ENCODE measurements at regions not wholly inside any gene's neighbourhood (a gene's known extent, or its start where the extent isn't known, plus 50 kb on each side); places are given as distances from the start of the nearest gene placed in this dataset.

DNA sequence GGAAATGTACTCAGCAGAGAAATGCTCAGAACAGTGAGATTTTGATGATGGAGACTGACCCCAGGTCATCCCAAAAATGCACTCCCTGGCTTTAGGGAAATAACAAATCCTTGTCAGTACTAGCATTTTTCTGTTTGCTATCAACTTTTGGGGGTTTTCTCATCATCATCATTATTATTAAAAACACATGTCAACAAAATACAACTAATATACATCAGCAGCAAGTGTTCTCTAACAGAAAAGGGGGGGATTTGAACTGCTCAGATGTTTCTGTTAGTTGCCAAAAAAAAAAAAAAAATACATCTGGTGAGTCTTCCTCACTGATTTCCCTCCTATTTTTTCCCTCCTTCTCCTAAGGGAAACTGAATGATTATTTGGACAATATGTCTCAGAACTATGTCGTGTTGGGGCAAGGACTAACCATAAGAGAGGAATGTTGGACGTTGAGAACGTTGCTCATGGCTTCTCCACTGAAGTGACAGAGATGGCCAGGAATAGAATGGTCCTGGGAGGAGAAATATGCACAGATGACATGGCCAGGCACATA, 230.0 kb upstream of the MCTP2 start:
- Histone ChIP-seq H3K27me3 (no peaks in the 10 kb centered on the region), H3K27ac (peak overlapping the region in 1 of 4 donors; percentile 29)
- DNase-seq = no peak

GRCh38 chr15:94000606-94001005, 230.8 kb upstream of the MCTP2 start:
- H3K27ac ChIP-seq = peak overlapping the region in 1 of 4 donors; percentile 29
- TF ChIP-seq POLR2A (IDR thresholded peaks at IDR 0.05) (no peak), CTCF (IDR thresholded peaks at IDR 0.05) (no peak)
- 79 to 84% methylated on average over 5 of the region's 5 CpGs for WGBS, 2 donors
- H3K9me3 ChIP-seq = no peaks in the 10 kb centered on the region
- no peaks in the 10 kb centered on the region for H3K27me3 ChIP-seq
- intact Hi-C loops (cut with DNase I) = no loop called here
- DNase-seq = no peak
- peaks cover 0 to 34% (median 16%) of the 10 kb centered on the region in 3 donors for H3K4me1 ChIP-seq
- H3K36me3 ChIP-seq = no peaks in the 10 kb centered on the region
- no peak overlapping the region for H3K4me3 ChIP-seq

More for the DNA sequence above, 230.0 kb upstream of the MCTP2 start:
- intact Hi-C loops (cut with DNase I) = no loop called here
- no peak overlapping the region for H3K4me3 ChIP-seq
- peaks cover 0 to 32% (median 16%) of the 10 kb centered on the region in 3 donors for H3K4me1 ChIP-seq
- H3K36me3 ChIP-seq = no peaks in the 10 kb centered on the region
- H3K9me3 ChIP-seq = no peaks in the 10 kb centered on the region
- WGBS, 2 donors = 18 to 22% methylated on average over 3 of the region's 3 CpGs
- TF ChIP-seq POLR2A (IDR thresholded peaks at IDR 0.05) (no peak), CTCF (IDR thresholded peaks at IDR 0.05) (no peak)

- no peak for DNase-seq
- TF ChIP-seq CTCF (IDR thresholded peaks at IDR 0.05) = peak in 5 of 6 experiments; percentile 50 to 76 (median 69)
- TF ChIP-seq POLR2A (IDR thresholded peaks at IDR 0.05) = no peak
- H3K27ac ChIP-seq = no peak overlapping the region
- H3K4me3 ChIP-seq = no peak overlapping the region
- no peaks in the 10 kb centered on the region for H3K36me3 ChIP-seq
- H3K4me1 ChIP-seq = peaks cover 0 to 29% (median 0%) of the 10 kb centered on the region in 3 donors
- intact Hi-C loops (cut with DNase I) = loop anchor here (5.0 kb wide), 1 partner anchor 120 kb away; no protein-coding TSS in a partner anchor
- no peaks in the 10 kb centered on the region for H3K27me3 ChIP-seq
- WGBS, 2 donors = 59 to 63% methylated on average over 6 of the region's 6 CpGs
- no peaks in the 10 kb centered on the region for H3K9me3 ChIP-seq
Observed at GRCh38 chr15:93997071-93997658, 234.2 kb upstream of the MCTP2 start.

GRCh38 chr15:93989440-93989998, 241.8 kb upstream of the MCTP2 start:
- Histone ChIP-seq H3K9me3 (no peaks in the 10 kb centered on the region), H3K36me3 (no peaks in the 10 kb centered on the region), H3K4me1 (peaks cover 0 to 32% (median 3%) of the 10 kb centered on the region in 3 donors), H3K27me3 (no peaks in the 10 kb centered on the region), H3K27ac (peak overlapping the region in 2 of 4 donors; percentile 3 to 15), H3K4me3 (no peak overlapping the region)
- intact Hi-C loops (cut with DNase I) = no loop called here
- no peak for DNase-seq
- 33 to 59% methylated on average over 4 of the region's 4 CpGs for WGBS, 2 donors
- TF ChIP-seq POLR2A (IDR thresholded peaks at IDR 0.05) (no peak), CTCF (IDR thresholded peaks at IDR 0.05) (no peak)

DNA sequence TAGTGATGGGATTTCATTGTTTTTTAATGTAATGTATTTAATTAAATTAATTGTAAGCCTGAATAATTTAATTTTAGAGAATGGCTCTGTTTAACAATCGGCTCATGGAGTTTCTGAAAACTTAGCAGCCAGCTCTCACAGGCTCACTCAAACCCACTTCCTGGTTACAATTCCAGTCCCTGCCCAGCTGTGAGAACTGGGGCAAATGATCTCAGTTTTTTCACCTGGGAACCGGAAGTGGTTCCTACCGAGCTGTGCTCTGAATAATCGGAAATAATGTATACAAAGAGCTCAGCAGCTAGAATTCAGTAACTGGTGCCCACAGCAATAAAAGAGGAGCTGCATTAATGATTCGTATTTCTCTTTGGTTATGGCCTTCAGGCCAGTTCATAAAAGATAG, 244.3 kb upstream of the MCTP2 start:
- Histone ChIP-seq H3K36me3 (no peaks in the 10 kb centered on the region), H3K4me1 (peaks cover 0 to 42% (median 6%) of the 10 kb centered on the region in 3 donors), H3K9me3 (no peaks in the 10 kb centered on the region), H3K4me3 (no peak overlapping the region), H3K27me3 (no peaks in the 10 kb centered on the region), H3K27ac (peak overlapping the region in 2 of 4 donors; percentile 2 to 5)
- no peak for DNase-seq
- intact Hi-C loops (cut with DNase I) = no loop called here
- TF ChIP-seq POLR2A (IDR thresholded peaks at IDR 0.05) (no peak), CTCF (IDR thresholded peaks at IDR 0.05) (no peak)
- WGBS, 2 donors = 55 to 66% methylated on average over 5 of the region's 5 CpGs
